ENCODE measurements at regions not wholly inside any gene's neighbourhood (a gene's known extent, or its start where the extent isn't known, plus 50 kb on each side); places are given as distances from the start of the nearest gene placed in this dataset.

GRCh38 chr13:27014406-27015359 is 156.9 kb downstream of the USP12 start:
- intact Hi-C loops (cut with DNase I, micrococcal nuclease): no loop called here
- DNase-seq: no peak
- no peak for ATAC-seq

- intact Hi-C loops (cut with DNase I, micrococcal nuclease): no loop called here
- DNase-seq (no peak), ATAC-seq (no peak)
These were observed 159.0 kb downstream of the USP12 start for GRCh38 chr13:27012482-27013197.

GRCh38 chr13:27011661-27012060 is 159.9 kb downstream of the USP12 start:
- intact Hi-C loops (cut with DNase I, micrococcal nuclease): no loop called here
- DNase-seq (no peak), ATAC-seq (no peak)

- intact Hi-C loops (cut with DNase I, micrococcal nuclease): no loop called here
- DNase-seq (no peak), ATAC-seq (no peak)
These were observed 162.9 kb downstream of the USP12 start for GRCh38 chr13:27008733-27009132.

GRCh38 chr13:27007166-27007565 is 164.4 kb downstream of the USP12 start:
- intact Hi-C loops (cut with DNase I, micrococcal nuclease): no loop called here
- no peak for DNase-seq
- peak; percentile 2 for ATAC-seq

- DNase-seq (peak; percentile 65 to 66), ATAC-seq (peak; percentile 90)
- intact Hi-C loops (cut with DNase I, micrococcal nuclease): no loop called here
These were observed 165.0 kb downstream of the USP12 start for GRCh38 chr13:27006519-27007161.

GRCh38 chr13:27005976-27006518 is 165.6 kb downstream of the USP12 start:
- ATAC-seq (no peak), DNase-seq (no peak)
- intact Hi-C loops (cut with DNase I, micrococcal nuclease): no loop called here

GRCh38 chr13:27005556-27005955 is 166.1 kb downstream of the USP12 start:
- DNase-seq (no peak), ATAC-seq (no peak)
- intact Hi-C loops (cut with DNase I, micrococcal nuclease): no loop called here

GRCh38 chr13:27004866-27005265 is 166.7 kb downstream of the USP12 start:
- DNase-seq (no peak), ATAC-seq (no peak)
- intact Hi-C loops (cut with DNase I, micrococcal nuclease): no loop called here

GRCh38 chr13:27004326-27004725 is 167.3 kb downstream of the USP12 start:
- intact Hi-C loops (cut with DNase I, micrococcal nuclease): no loop called here
- DNase-seq (no peak), ATAC-seq (no peak)

- intact Hi-C loops (cut with DNase I, micrococcal nuclease): no loop called here
- ATAC-seq (peak; percentile 49), DNase-seq (no peak)
These were observed 169.9 kb downstream of the USP12 start for GRCh38 chr13:27001705-27002104.

GRCh38 chr13:27000686-27001085 is 170.9 kb downstream of the USP12 start:
- intact Hi-C loops (cut with DNase I, micrococcal nuclease): no loop called here
- DNase-seq (no peak), ATAC-seq (no peak)

GRCh38 chr13:26999499-26999898 is 172.1 kb downstream of the USP12 start:
- no peak for DNase-seq
- intact Hi-C loops (cut with DNase I, micrococcal nuclease): loop anchor here in 1 of 2 donors (10.0 kb wide), 1 partner anchor 165 kb away; no protein-coding TSS in a partner anchor
- ATAC-seq: no peak

- intact Hi-C loops (cut with DNase I, micrococcal nuclease): loop anchor here in 1 of 2 donors (10.0 kb wide), 1 partner anchor 167 kb away; no protein-coding TSS in a partner anchor
- no peak for DNase-seq
- no peak for ATAC-seq
These were observed 173.3 kb downstream of the USP12 start for GRCh38 chr13:26998292-26998691.

GRCh38 chr13:26996965-26997752 is 174.5 kb downstream of the USP12 start:
- intact Hi-C loops (cut with DNase I, micrococcal nuclease): loop anchor here in 1 of 2 donors (10.0 kb wide), 1 partner anchor 168 kb away; no protein-coding TSS in a partner anchor
- ATAC-seq: no peak
- DNase-seq: no peak

- DNase-seq (no peak), ATAC-seq (no peak)
- intact Hi-C loops (cut with DNase I, micrococcal nuclease): loop anchor here in 1 of 2 donors (10.0 kb wide), 1 partner anchor 170 kb away; no protein-coding TSS in a partner anchor
These were observed 176.5 kb downstream of the USP12 start for GRCh38 chr13:26995159-26995558.

GRCh38 chr13:26993780-26994179 is 177.8 kb downstream of the USP12 start:
- intact Hi-C loops (cut with DNase I, micrococcal nuclease): loop anchor here in 1 of 2 donors (10.0 kb wide), 1 partner anchor 171 kb away; no protein-coding TSS in a partner anchor
- no peak for DNase-seq
- ATAC-seq: no peak

Data from left colon (tissue), 2 donors.